ENCODE measurements at regions not wholly inside any gene's neighbourhood (a gene's known extent, or its start where the extent isn't known, plus 50 kb on each side); places are given as distances from the start of the nearest gene placed in this dataset.

DNA sequence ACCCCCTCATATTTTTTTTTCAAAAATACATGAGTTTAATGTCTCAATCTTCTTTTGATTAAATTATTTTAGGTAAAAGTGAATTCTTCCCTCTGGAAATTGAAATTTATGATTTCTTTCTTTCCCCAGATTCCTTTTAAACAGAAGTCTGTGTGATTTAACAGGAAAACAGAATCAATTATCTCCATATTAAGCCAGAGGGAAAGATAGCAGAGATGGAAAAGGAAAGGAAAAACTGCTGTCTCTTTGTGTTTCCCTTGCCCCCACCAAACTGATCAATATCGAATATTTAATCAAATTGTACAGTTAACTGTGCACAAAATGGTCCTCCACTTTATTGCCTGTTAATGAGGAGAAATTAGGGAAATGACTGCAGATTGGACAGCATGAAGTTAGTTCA is 203.5 kb upstream of the NECTIN3 start:
- TF ChIP-seq POLR2AphosphoS5 (IDR thresholded peaks at IDR 0.05; ENCODE audit: low read depth, low read length) (no peak), POLR2A (IDR thresholded peaks at IDR 0.05; ENCODE audit: low read depth, low read length) (no peak), TAF1 (IDR thresholded peaks at IDR 0.05; ENCODE audit: borderline replicate concordance, low read depth, low read length) (no peak)

Data from GM12892 (cell line).